ENCODE measurements at regions not wholly inside any gene's neighbourhood (a gene's known extent, or its start where the extent isn't known, plus 50 kb on each side); places are given as distances from the start of the nearest gene placed in this dataset.
"Not testable (repeated sequence)": the region's sequence is repeated elsewhere in the genome, so short reads cannot be mapped to it uniquely, and the experiment has no call there.

- in situ Hi-C loops (cut with MboI; ENCODE audit: low sequenced_read_pairs, unreplicated experiment): no loop called here
- TF ChIP-seq CTCF (IDR thresholded peaks at IDR 0.05; ENCODE audit: borderline replicate concordance, control extremely low read depth, extremely low read depth, insufficient read depth, missing control alignments): no peak
- no peak for DNase-seq (ENCODE audit: low spot score)
Measured at GRCh38 chr15:53196788-53197187, 406.7 kb upstream of the ONECUT1 start.

GRCh38 chr15:53196242-53196641 lies 406.1 kb upstream of the ONECUT1 start:
- in situ Hi-C loops (cut with MboI; ENCODE audit: low sequenced_read_pairs, unreplicated experiment): no loop called here
- DNase-seq (ENCODE audit: low spot score): no peak
- TF ChIP-seq CTCF (IDR thresholded peaks at IDR 0.05; ENCODE audit: borderline replicate concordance, control extremely low read depth, extremely low read depth, insufficient read depth, missing control alignments): no peak

- in situ Hi-C loops (cut with MboI; ENCODE audit: low sequenced_read_pairs, unreplicated experiment): no loop called here
- TF ChIP-seq CTCF (IDR thresholded peaks at IDR 0.05; ENCODE audit: borderline replicate concordance, control extremely low read depth, extremely low read depth, insufficient read depth, missing control alignments): no peak
Measured at GRCh38 chr15:53193149-53193548, 403.0 kb upstream of the ONECUT1 start.

GRCh38 chr15:53189860-53190259 lies 399.7 kb upstream of the ONECUT1 start:
- no peak for DNase-seq (ENCODE audit: low spot score)
- in situ Hi-C loops (cut with MboI; ENCODE audit: low sequenced_read_pairs, unreplicated experiment): no loop called here
- no peak for TF ChIP-seq CTCF (IDR thresholded peaks at IDR 0.05; ENCODE audit: borderline replicate concordance, control extremely low read depth, extremely low read depth, insufficient read depth, missing control alignments)

More at GRCh38 chr15:53193149-53193548, 403.0 kb upstream of the ONECUT1 start:
- peak; percentile 21 for DNase-seq (ENCODE audit: low spot score)

GRCh38 chr15:53183449-53183848 lies 393.3 kb upstream of the ONECUT1 start:
- DNase-seq (ENCODE audit: low spot score); in situ Hi-C loops (cut with MboI; ENCODE audit: low sequenced_read_pairs, unreplicated experiment): not testable (repeated sequence)

- no peak for TF ChIP-seq CTCF (IDR thresholded peaks at IDR 0.05; ENCODE audit: borderline replicate concordance, control extremely low read depth, extremely low read depth, insufficient read depth, missing control alignments)
- in situ Hi-C loops (cut with MboI; ENCODE audit: low sequenced_read_pairs, unreplicated experiment): no loop called here
- DNase-seq (ENCODE audit: low spot score): no peak
Measured at GRCh38 chr15:53171571-53171970, 381.4 kb upstream of the ONECUT1 start.

GRCh38 chr15:53166684-53167201 lies 376.6 kb upstream of the ONECUT1 start:
- TF ChIP-seq CTCF (IDR thresholded peaks at IDR 0.05; ENCODE audit: borderline replicate concordance, control extremely low read depth, extremely low read depth, insufficient read depth, missing control alignments): no peak
- DNase-seq (ENCODE audit: low spot score): no peak
- in situ Hi-C loops (cut with MboI; ENCODE audit: low sequenced_read_pairs, unreplicated experiment): no loop called here
